K562 (cell line): ENCODE measurements at regions not wholly inside any gene's neighbourhood (a gene's known extent, or its start where the extent isn't known, plus 50 kb on each side); places are given as distances from the start of the nearest gene placed in this dataset.

ENCODE experiments used
- ATAC-seq: fragments of 200-7000 bp; cut with Tn5 transposase; 3 replicates; pipeline ENCODE4 v1.9.1; 2020; ENCODE audit warnings: moderate library complexity
- BruUV-seq: library from RNA; stranded (reverse); fragments of 400-500 nt; replicated peaks from 2 replicates; lab custom pipeline; 2021; lab: Mats Ljungman, UMichigan
- CTCF ChIA-PET: fragments of 300-600 bp; formaldehyde crosslinking; extraction: SDS; loops from one replicate; lab custom pipeline; 2021; ENCODE audit warnings: low intra/inter-chr PET ratio; lab: Yijun Ruan, JAX
- POLR2A ChIA-PET: fragments of 300-600, 350-650 bp; sonication (Branson Sonifier 250); formaldehyde crosslinking; extraction: SDS; loops from one replicate; lab custom pipeline; 2021; ENCODE audit warnings: antibody characterized with exemption, inconsistent platforms; lab: Yijun Ruan, JAX
- DNase-seq, 4 experiments: peaks; one replicate each; pipeline versions ENCODE4 v3.0.0 to v3.0.0-alpha.2; 2011 to 2018; ENCODE audit warnings: low spot score in 3 of 4, mixed read lengths in 3 of 4; ENCODE audit errors: extremely low read depth in 1 of 4
- FAIRE-seq: peaks from 2 replicates; lab custom pipeline; 2011; peaks lifted over from hg19 to GRCh38; lab: Jason Lieb, UNC
- H2AFZ ChIP-seq: 2 replicates; pipeline ENCODE4 v1.6.0; 2011; ENCODE audit warnings: low read depth, low read length, control low read depth, inconsistent platforms
- H3K27ac ChIP-seq: fragments of 200-600 bp; 3 replicates; pipeline ENCODE4 v1.8.0; 2011; ENCODE audit warnings: low read depth, mild to moderate bottlenecking, control low read depth, inconsistent platforms, low read length, moderate library complexity, mixed read lengths; ENCODE audit errors: extremely low read depth
- H3K27me3 ChIP-seq, 2 experiments: fragments of 300-600 bp in 1 of 2; 2 replicates in 1 of 2; 3 replicates in 1 of 2; pipeline versions ENCODE4 v1.6.0 to v1.8.0; 2011; ENCODE audit warnings: inconsistent platforms in 2 of 2, low read length in 2 of 2, mild to moderate bottlenecking in 1 of 2, mixed read lengths in 1 of 2, moderate library complexity in 1 of 2; ENCODE audit not compliant: control insufficient read depth in 2 of 2, insufficient read depth in 2 of 2
- H3K36me3 ChIP-seq: fragments of 300-600 bp; 3 replicates; pipeline ENCODE4 v1.8.0; 2011; ENCODE audit warnings: mild to moderate bottlenecking, low read length, inconsistent platforms; ENCODE audit not compliant: control insufficient read depth, insufficient read depth
- H3K4me1 ChIP-seq, 2 experiments: fragments of 200-600 bp in 1 of 2; replicated peaks in 1 of 2; 2 replicates in 1 of 2; 3 replicates in 1 of 2; pipeline versions ENCODE4 v1.5.1 to v1.8.0; 2011; ENCODE audit warnings: inconsistent platforms in 2 of 2, low read length in 2 of 2, mild to moderate bottlenecking in 1 of 2, mixed read lengths in 1 of 2, moderate library complexity in 1 of 2; ENCODE audit not compliant: control insufficient read depth in 2 of 2, insufficient read depth in 2 of 2
- H3K4me2 ChIP-seq: 2 replicates; pipeline ENCODE4 v1.6.1; 2011; ENCODE audit warnings: low read length, control low read depth, inconsistent platforms, mixed read lengths; ENCODE audit not compliant: insufficient read depth
- H3K4me3 ChIP-seq: fragments of 200-600 bp; sonication (generic), shearing (Covaris generic); 2 replicates; pipeline ENCODE4 v1.5.1; 2016; ENCODE audit warnings: control low read depth, inconsistent platforms
- H3K79me2 ChIP-seq: fragments of 200-600 bp; 3 replicates; pipeline ENCODE4 v1.8.0; 2011; ENCODE audit warnings: low read length, inconsistent platforms; ENCODE audit not compliant: control insufficient read depth, insufficient read depth
- H3K9ac ChIP-seq, 2 experiments: 2 replicates each; pipeline versions ENCODE4 v1.6.0 to v1.6.1; 2011; ENCODE audit warnings: low read depth in 2 of 2, low read length in 2 of 2, control low read depth in 1 of 2, inconsistent platforms in 1 of 2, mild to moderate bottlenecking in 1 of 2, mixed read lengths in 1 of 2; ENCODE audit not compliant: insufficient read depth in 1 of 2
- H3K9me1 ChIP-seq: one replicate; pipeline ENCODE4 v1.6.0; 2011; ENCODE audit warnings: inconsistent platforms, mild to moderate bottlenecking, low read length, moderate library complexity; ENCODE audit not compliant: control insufficient read depth, insufficient read depth
- H3K9me3 ChIP-seq: replicated peaks from 2 replicates; pipeline ENCODE4 v1.5.1; 2011; ENCODE audit warnings: low read depth, low read length, inconsistent platforms; ENCODE audit not compliant: control insufficient read depth, insufficient read depth
- H4K20me1 ChIP-seq: replicated peaks from 2 replicates; pipeline ENCODE4 v1.6.1; 2011; ENCODE audit warnings: low read length, inconsistent platforms, mixed read lengths; ENCODE audit not compliant: control insufficient read depth, insufficient read depth
- FIP1L1 ChIP-seq: fragments of 200-400 bp; formaldehyde crosslinking; IDR thresholded peaks from 2 replicates; pipeline ENCODE4 v1.6.1; 2018; ENCODE audit warnings: mild to moderate bottlenecking, low read depth, low read length; ENCODE audit not compliant: poor library complexity, severe bottlenecking
- KDM2B ChIP-seq: fragments of 250-450 bp; sonication (Bioruptor Pico); IDR thresholded peaks from 2 replicates; pipeline ENCODE4 v1.8.0; 2021; ENCODE audit warnings: mild to moderate bottlenecking, moderate library complexity
- NFIC ChIP-seq: fragments of 450-650 bp; IDR thresholded peaks from 2 replicates; pipeline ENCODE4 v1.6.1; 2017; ENCODE audit warnings: mild to moderate bottlenecking, inconsistent platforms
- NFIX ChIP-seq: fragments of 250-450 bp; sonication (Bioruptor Pico); IDR thresholded peaks from 2 replicates; pipeline ENCODE4 v1.4.0; 2020; ENCODE audit warnings: low read depth, mild to moderate bottlenecking, moderate library complexity
- RFX1 ChIP-seq: fragments of 450-650 bp; IDR thresholded peaks from 2 replicates; pipeline ENCODE4 v1.6.1; 2016; ENCODE audit warnings: mild to moderate bottlenecking, moderate library complexity
- SAFB2 ChIP-seq: fragments of 200-400 bp; formaldehyde crosslinking; IDR thresholded peaks from 2 replicates; pipeline ENCODE4 v1.6.1; 2018; ENCODE audit warnings: borderline replicate concordance, low read length, low read depth, moderate library complexity; ENCODE audit not compliant: severe bottlenecking
- SMARCA4 ChIP-seq: fragments of 450-650 bp; IDR thresholded peaks from 2 replicates; pipeline ENCODE4 v1.6.1; 2016
- SNAPC5 ChIP-seq: fragments of 250-450 bp; sonication (Bioruptor Pico); IDR thresholded peaks from 2 replicates; pipeline ENCODE4 v1.8.0; 2021; ENCODE audit warnings: moderate library complexity, mild to moderate bottlenecking, inconsistent platforms
- STAT6 ChIP-seq: sonication (generic); formaldehyde crosslinking; IDR thresholded peaks from 2 replicates; pipeline ENCODE4 v1.8.1; 2023; ENCODE audit warnings: mild to moderate bottlenecking, missing genetic modification reagents
- TSC22D4 ChIP-seq: fragments of 450-650 bp; IDR thresholded peaks from 2 replicates; pipeline ENCODE4 v1.6.1; 2016; ENCODE audit warnings: missing genetic modification characterization, missing biosample characterization, control low read depth
- ZBTB49 ChIP-seq: sonication (generic); formaldehyde crosslinking; IDR thresholded peaks from 2 replicates; pipeline ENCODE4 v1.8.0; 2022; ENCODE audit warnings: missing genetic modification reagents, mild to moderate bottlenecking, borderline replicate concordance
- ZFP30 ChIP-seq: fragments of 250-450 bp; sonication (Bioruptor Pico); IDR thresholded peaks from 2 replicates; pipeline ENCODE4 v1.8.0; 2022; ENCODE audit warnings: moderate library complexity, mild to moderate bottlenecking, inconsistent platforms, borderline replicate concordance
- ZNF644 ChIP-seq: fragments of 200-800 bp; sonication (Bioruptor generic); IDR thresholded peaks from 2 replicates; pipeline ENCODE4 v1.6.1; 2016; ENCODE audit warnings: low read depth, missing genetic modification characterization, missing compliant biosample characterization
- WGBS: fragments of 100-300 bp; shearing (Covaris generic); methylation state at CpG from one replicate; pipeline ENCODE4 v1.1.6; 2016; ENCODE audit warnings: low coverage, mixed read lengths; ENCODE audit not compliant: insufficient coverage; ENCODE audit errors: missing lambda C conversion rate; 5-methylcytosine and 5-hydroxymethylcytosine counted together
- in situ Hi-C: fragments of 300-500 bp; cut with MboI; formaldehyde crosslinking; loops from 4 replicates; pipeline ENCODE4 v1.15.0; 2018; ENCODE audit warnings: inconsistent platforms, mixed read lengths
- intact Hi-C: fragments of 100-400 bp; cut with micrococcal nuclease; formaldehyde crosslinking; loops from 2 replicates; pipeline ENCODE4 v1.14.2; 2022

GRCh38 chr12:58081488-58081887 is 140.1 kb downstream of the ATP23 start:
- BruUV-seq, result no TSS peak
- ATAC-seq, result no peak
- Histone ChIP-seq H3K79me2 (no peaks in the 10 kb centered on the region), H4K20me1 (no peaks in the 10 kb centered on the region), H2AFZ (no peak overlapping the region), H3K4me3 (no peak overlapping the region), H3K27ac (no peak overlapping the region), H3K9ac (no peak overlapping the region), H3K36me3 (no peaks in the 10 kb centered on the region), H3K9me1 (no peaks in the 10 kb centered on the region), H3K4me2 (no peak overlapping the region), H3K4me1 (no peaks in the 10 kb centered on the region), H3K9me3 (no peaks in the 10 kb centered on the region), H3K27me3 (no peaks in the 10 kb centered on the region)
- in situ Hi-C loops (no loop called here), intact Hi-C loops (no loop called here)
- no peak for FAIRE-seq
- no peak for DNase-seq
- TF ChIP-seq NFIC (no peak), KDM2B (CRISPR knock-in tag) (no peak), RFX1 (no peak), SAFB2 (no peak), TSC22D4 (tag) (no peak), SNAPC5 (CRISPR knock-in tag) (no peak), NFIX (no peak)
- CTCF ChIA-PET, result no interaction called here
- WGBS, result no CpG with 5 or more reads among the region's 1 CpG
- POLR2A ChIA-PET, result interaction anchor here (1.0 kb wide), 1 partner anchor 18 kb away, joined by 3 read pairs; no protein-coding TSS in a partner anchor

GRCh38 chr12:58082996-58083395 is 141.6 kb downstream of the ATP23 start:
- 0% methylated on average over 2 of the region's 2 CpGs for WGBS
- DNase-seq (no peak), ATAC-seq (no peak), FAIRE-seq (no peak)
- Histone ChIP-seq H3K79me2 (no peaks in the 10 kb centered on the region), H4K20me1 (no peaks in the 10 kb centered on the region), H3K4me2 (no peak overlapping the region), H3K27ac (no peak overlapping the region), H3K9me3 (no peaks in the 10 kb centered on the region), H3K9me1 (no peaks in the 10 kb centered on the region), H3K9ac (no peak overlapping the region), H2AFZ (no peak overlapping the region), H3K27me3 (no peaks in the 10 kb centered on the region), H3K36me3 (no peaks in the 10 kb centered on the region), H3K4me3 (no peak overlapping the region), H3K4me1 (no peaks in the 10 kb centered on the region)
- POLR2A ChIA-PET, result no interaction called here
- intact Hi-C loops (no loop called here), in situ Hi-C loops (no loop called here)
- CTCF ChIA-PET, result no interaction called here
- no TSS peak for BruUV-seq
- TF ChIP-seq FIP1L1, result no peak
- TF ChIP-seq ZBTB49 (CRISPR knock-in tag), result no peak
- TF ChIP-seq STAT6 (CRISPR knock-in tag), result no peak
- no peak for TF ChIP-seq SMARCA4
- TF ChIP-seq ZFP30 (CRISPR knock-in tag), result no peak
- TF ChIP-seq ZNF644 (tag), result no peak
